ENCODE measurements at regions not wholly inside any gene's neighbourhood (a gene's known extent, or its start where the extent isn't known, plus 50 kb on each side); places are given as distances from the start of the nearest gene placed in this dataset.
"Not testable (repeated sequence)": the region's sequence is repeated elsewhere in the genome, so short reads cannot be mapped to it uniquely, and the experiment has no call there.

DNA sequence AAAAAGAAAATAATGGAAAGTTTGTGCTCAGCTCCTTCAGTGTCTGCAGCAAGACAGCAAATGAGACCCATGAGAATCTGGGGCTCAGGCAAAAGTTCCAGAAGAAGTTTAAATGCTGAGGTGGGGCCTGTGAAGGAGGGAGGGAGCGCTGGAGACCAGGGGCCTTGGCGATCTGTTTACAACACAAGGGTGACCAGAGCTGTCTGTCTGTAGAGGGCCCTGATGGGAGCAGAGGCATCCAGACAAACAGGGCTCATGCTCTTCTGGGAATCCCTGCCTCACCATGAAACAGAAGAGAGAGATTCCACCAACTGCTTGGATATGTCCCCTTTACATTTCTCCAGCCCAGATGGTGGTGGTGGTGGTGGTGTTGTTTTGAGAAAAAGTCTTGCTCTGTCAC is 60.1 kb upstream of the GPCPD1 start:
- Mint-ChIP-seq H3K4me1 (peaks cover 6% of the 10 kb centered on the region), H3K36me3 (ENCODE audit: low read depth) (no peaks in the 10 kb centered on the region), H3K9me3 (no peaks in the 10 kb centered on the region), H3K27ac (no peak overlapping the region), H3K27me3 (no peaks in the 10 kb centered on the region), H3K4me3 (no peak overlapping the region)
- DNase-seq, result no peak
- ChIA-PET CTCF (no interaction called here), POLR2A (no interaction called here)

DNA sequence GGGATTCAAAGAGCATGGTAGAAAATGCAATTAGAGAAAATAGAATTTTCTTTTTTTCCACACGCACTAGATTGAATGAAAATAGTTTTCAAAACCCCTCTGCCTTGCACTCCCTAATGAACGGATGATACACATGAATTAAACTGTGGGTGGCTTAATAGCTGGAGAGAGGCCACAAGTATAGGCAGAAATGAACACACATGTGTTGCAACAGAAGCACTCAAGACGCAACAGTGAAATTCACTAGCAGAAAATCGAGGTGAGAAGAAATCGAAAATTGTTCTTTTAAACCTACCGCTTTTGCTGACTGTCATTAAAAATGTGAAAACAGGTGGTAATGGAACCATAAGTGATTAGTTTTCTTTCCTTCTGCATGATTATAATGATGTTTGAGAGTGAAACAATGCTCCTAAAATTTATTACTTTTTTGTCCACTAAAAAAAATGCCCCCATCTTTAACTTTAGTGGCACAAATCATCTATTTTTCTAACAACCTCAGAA is 59.3 kb upstream of the GPCPD1 start:
- no peaks in the 10 kb centered on the region for H3K36me3 Mint-ChIP-seq (ENCODE audit: low read depth)
- CTCF ChIA-PET, result no interaction called here
- H3K4me3 Mint-ChIP-seq, result no peak overlapping the region
- no peaks in the 10 kb centered on the region for H3K27me3 Mint-ChIP-seq
- no peak overlapping the region for H3K27ac Mint-ChIP-seq
- H3K4me1 Mint-ChIP-seq, result peaks cover 6% of the 10 kb centered on the region
- DNase-seq, result no peak
- H3K9me3 Mint-ChIP-seq, result no peaks in the 10 kb centered on the region
- POLR2A ChIA-PET, result no interaction called here

DNA sequence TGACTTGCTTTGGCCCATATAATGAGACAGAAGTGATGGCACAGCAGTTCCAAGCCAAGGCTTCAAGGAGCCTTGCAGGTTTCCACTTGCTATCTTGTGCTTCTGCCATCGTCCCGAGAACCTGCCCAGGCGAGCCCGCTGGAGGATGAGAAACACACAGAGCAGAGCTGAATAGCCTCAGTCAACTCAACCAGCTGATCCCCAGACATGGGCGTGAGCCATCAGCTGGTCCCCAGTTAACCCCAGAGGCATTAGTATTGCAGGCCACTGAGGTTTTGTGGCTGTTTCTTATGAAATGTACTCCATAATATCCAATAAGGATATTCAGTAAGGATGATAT is 57.7 kb upstream of the GPCPD1 start:
- DNase-seq, result no peak
- H3K27me3 Mint-ChIP-seq, result no peaks in the 10 kb centered on the region
- H3K4me1 Mint-ChIP-seq, result no peaks in the 10 kb centered on the region
- ChIA-PET CTCF (interaction anchor here (1.2 kb wide), 1 partner anchor 9 kb away, joined by 3 read pairs; no protein-coding TSS in a partner anchor), POLR2A (no interaction called here)
- H3K27ac Mint-ChIP-seq, result no peak overlapping the region
- H3K9me3 Mint-ChIP-seq, result no peaks in the 10 kb centered on the region
- H3K4me3 Mint-ChIP-seq, result no peak overlapping the region
- H3K36me3 Mint-ChIP-seq (ENCODE audit: low read depth), result no peaks in the 10 kb centered on the region

DNA sequence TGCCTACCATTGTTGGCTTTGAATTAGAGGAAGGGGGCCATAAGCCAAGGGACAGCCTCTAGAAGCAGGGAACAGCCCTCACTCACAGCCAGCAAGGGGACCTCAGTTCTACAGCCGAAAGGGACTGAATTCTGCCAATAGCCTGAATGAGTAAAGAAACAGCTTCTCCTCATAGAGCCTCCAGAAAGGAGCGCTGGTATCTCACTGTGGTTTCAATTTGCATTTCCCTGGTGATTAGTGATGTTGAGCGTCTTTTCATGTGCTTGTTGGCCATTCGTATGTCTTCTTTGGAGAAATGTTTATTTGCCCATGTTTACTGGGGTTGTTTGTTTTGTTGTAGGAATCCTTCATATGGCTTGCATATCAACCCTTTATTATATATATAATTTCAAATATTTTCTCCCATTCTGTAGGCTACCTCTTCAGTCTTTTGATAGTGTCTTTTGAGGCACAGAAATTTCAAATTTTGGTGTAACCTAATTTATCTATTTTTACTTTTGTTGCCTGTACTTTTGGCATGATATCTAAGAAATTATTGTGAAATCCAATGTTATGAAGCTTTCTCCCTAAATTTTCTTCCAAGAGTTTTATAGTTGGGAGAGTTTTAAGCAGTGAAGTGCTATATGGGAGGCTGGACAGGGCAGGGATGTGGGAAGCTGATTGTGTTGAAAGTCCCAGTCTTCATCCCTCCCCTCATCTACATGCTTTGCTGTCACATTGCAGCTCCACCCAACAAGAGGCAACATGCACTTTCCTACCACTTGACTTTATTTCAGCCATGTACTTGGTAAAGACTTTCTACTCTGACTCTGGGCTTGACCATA is 57.1 kb upstream of the GPCPD1 start:
- Mint-ChIP-seq H3K27me3 (no peaks in the 10 kb centered on the region), H3K27ac (no peak overlapping the region), H3K4me1 (no peaks in the 10 kb centered on the region), H3K9me3 (no peaks in the 10 kb centered on the region), H3K36me3 (ENCODE audit: low read depth) (no peaks in the 10 kb centered on the region), H3K4me3 (no peak overlapping the region)
- CTCF ChIA-PET, result no interaction called here
- DNase-seq, result no peak
- POLR2A ChIA-PET, result no interaction called here

DNA sequence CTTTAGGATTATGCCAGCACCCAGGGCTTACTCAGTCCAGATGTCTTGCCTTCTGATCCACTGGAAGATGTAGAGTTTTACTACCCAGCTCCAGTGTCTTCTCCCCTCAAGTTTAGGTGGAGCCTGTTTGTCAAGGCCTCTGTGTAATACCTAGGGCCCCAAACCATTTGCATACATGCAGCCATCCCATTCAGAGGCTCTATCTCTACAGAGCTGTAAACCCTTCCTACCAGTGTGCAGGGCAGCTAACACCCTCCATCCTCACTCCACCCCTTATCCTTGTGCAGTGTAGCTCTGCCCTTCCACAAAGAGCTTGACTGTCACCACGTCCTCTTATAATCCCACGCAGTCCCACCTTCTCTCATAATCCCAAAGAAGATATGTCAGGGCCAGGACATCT is 54.6 kb upstream of the GPCPD1 start:
- ChIA-PET POLR2A (no interaction called here), CTCF (no interaction called here)
- Mint-ChIP-seq H3K4me1 (no peaks in the 10 kb centered on the region), H3K4me3 (no peak overlapping the region), H3K36me3 (ENCODE audit: low read depth) (no peaks in the 10 kb centered on the region), H3K27me3 (no peaks in the 10 kb centered on the region), H3K9me3 (no peaks in the 10 kb centered on the region), H3K27ac (no peak overlapping the region)
- no peak for DNase-seq

DNA sequence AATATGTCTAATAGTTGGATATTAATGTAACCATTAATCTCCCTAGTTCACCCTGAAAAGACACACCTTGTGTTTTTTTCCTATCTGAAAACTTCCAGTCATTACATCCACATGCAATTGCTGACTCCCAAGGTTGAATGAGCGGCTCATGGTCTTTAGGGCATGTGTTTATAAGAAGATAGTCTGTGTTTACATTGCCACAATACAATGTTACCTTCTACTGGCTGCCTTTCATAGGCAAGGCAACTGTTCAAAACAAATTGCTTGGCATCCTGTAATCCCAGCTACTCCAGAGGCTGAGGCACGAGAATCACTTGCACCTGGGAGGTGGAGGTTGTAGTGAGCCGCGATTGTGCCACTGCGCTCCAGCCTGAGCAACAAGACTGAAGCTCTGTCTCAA is 52.6 kb upstream of the GPCPD1 start:
- Mint-ChIP-seq H3K4me1 (peaks cover 10% of the 10 kb centered on the region), H3K4me3 (no peak overlapping the region), H3K27ac (no peak overlapping the region), H3K36me3 (ENCODE audit: low read depth) (no peaks in the 10 kb centered on the region), H3K27me3 (no peaks in the 10 kb centered on the region), H3K9me3 (no peaks in the 10 kb centered on the region)
- POLR2A ChIA-PET, result no interaction called here
- CTCF ChIA-PET, result no interaction called here
- no peak for DNase-seq

DNA sequence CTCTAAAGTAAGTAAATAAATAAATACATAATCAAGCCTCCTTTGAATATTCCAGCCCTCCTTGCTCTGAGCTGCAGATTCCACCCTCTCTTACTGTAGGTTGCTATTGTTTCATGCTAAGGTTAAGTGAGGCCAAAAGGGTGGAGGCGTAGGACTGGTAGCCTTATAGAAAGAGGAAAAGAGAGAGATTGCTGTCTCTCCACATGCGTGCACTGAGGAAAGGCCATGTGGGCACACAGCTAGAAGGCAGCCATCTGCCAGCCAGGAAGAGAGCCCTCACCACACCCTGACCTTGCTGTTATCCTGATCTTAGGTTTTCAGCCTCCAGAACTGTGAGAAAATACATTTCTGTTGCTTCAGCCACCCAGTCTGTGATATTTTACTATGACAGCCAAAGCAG is 52.0 kb upstream of the GPCPD1 start:
- ChIA-PET POLR2A (no interaction called here), CTCF (no interaction called here)
- Mint-ChIP-seq H3K9me3 (no peaks in the 10 kb centered on the region), H3K4me1 (peaks cover 10% of the 10 kb centered on the region), H3K36me3 (ENCODE audit: low read depth) (no peaks in the 10 kb centered on the region), H3K4me3 (no peak overlapping the region), H3K27ac (no peak overlapping the region), H3K27me3 (no peaks in the 10 kb centered on the region)
- DNase-seq, result no peak

DNA sequence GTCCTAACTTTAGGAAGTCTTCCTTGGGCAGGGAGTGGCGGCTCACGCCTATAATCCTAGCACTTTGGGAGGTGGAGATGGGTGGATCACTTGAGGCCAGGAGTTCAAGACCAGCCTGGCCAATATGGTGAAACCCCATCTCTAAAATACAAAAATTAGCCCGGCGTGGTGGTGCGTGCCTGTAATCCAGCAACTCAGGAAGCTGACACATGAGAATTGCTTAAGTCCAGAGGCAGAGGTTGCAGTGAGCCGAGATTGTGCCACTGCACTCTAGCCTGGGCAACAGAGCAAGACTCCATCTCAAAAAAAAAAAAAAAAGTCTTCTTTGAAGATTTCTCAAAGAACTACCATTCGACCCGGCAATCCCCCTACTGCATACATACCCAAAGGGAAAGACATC is 50.0 kb upstream of the GPCPD1 start:
- not testable (repeated sequence) for H3K27ac Mint-ChIP-seq; H3K36me3 Mint-ChIP-seq (ENCODE audit: low read depth); H3K4me3 Mint-ChIP-seq; H3K4me1 Mint-ChIP-seq; H3K9me3 Mint-ChIP-seq; DNase-seq; H3K27me3 Mint-ChIP-seq
- ChIA-PET POLR2A (interaction anchor here (0.6 kb wide), 1 partner anchor 21 kb away, joined by 3 read pairs; no protein-coding TSS in a partner anchor), CTCF (interaction anchor here (0.6 to 1.6 kb wide), 3 partner anchors 16 to 190 kb away, joined by 3 to 5 read pairs (median 4); no protein-coding TSS in a partner anchor)
